ENCODE measurements at regions not wholly inside any gene's neighbourhood (a gene's known extent, or its start where the extent isn't known, plus 50 kb on each side); places are given as distances from the start of the nearest gene placed in this dataset.
"Not testable (repeated sequence)": the region's sequence is repeated elsewhere in the genome, so short reads cannot be mapped to it uniquely, and the experiment has no call there.

- DNase-seq (ENCODE audit: low read depth), result no peak
Measured at GRCh38 chr5:115435778-115436712, 108.5 kb downstream of the FEM1C start.

GRCh38 chr5:115435065-115435777, 109.4 kb downstream of the FEM1C start:
- no peak for DNase-seq (ENCODE audit: low read depth)

- peak; percentile 19 for DNase-seq (ENCODE audit: low read depth)
Measured at GRCh38 chr5:115433918-115434317, 110.7 kb downstream of the FEM1C start.

GRCh38 chr5:115432691-115433090, 111.9 kb downstream of the FEM1C start:
- peak; percentile 44 for DNase-seq (ENCODE audit: low read depth)

- DNase-seq (ENCODE audit: low read depth), result no peak
Measured at GRCh38 chr5:115431116-115431515, 113.5 kb downstream of the FEM1C start.

GRCh38 chr5:115430374-115430773, 114.2 kb downstream of the FEM1C start:
- no peak for DNase-seq (ENCODE audit: low read depth)

GRCh38 chr5:115429345-115429940, 115.1 kb downstream of the FEM1C start:
- DNase-seq (ENCODE audit: low read depth), result no peak

GRCh38 chr5:115428676-115429075, 115.9 kb downstream of the FEM1C start:
- no peak for DNase-seq (ENCODE audit: low read depth)

GRCh38 chr5:115428248-115428647, 116.3 kb downstream of the FEM1C start:
- no peak for DNase-seq (ENCODE audit: low read depth)

- no peak for DNase-seq (ENCODE audit: low read depth)
Measured at GRCh38 chr5:115424446-115424845, 120.1 kb downstream of the FEM1C start.

- no peak for DNase-seq (ENCODE audit: low read depth)
Measured at GRCh38 chr5:115424030-115424429, 120.5 kb downstream of the FEM1C start.

GRCh38 chr5:115423541-115423940, 121.0 kb downstream of the FEM1C start:
- DNase-seq (ENCODE audit: low read depth), result peak; percentile 68

- peak; percentile 33 for DNase-seq (ENCODE audit: low read depth)
Measured at GRCh38 chr5:115423051-115423450, 121.5 kb downstream of the FEM1C start.

GRCh38 chr5:115420812-115421211, 123.8 kb downstream of the FEM1C start:
- DNase-seq (ENCODE audit: low read depth), result not testable (repeated sequence)

GRCh38 chr5:115419846-115420585, 123.6 kb upstream of the CCDC112 start:
- peak; percentile 87 for DNase-seq (ENCODE audit: low read depth)

- no peak for DNase-seq (ENCODE audit: low read depth)
Measured at GRCh38 chr5:115418788-115419187, 122.3 kb upstream of the CCDC112 start.

GRCh38 chr5:115417076-115417475, 120.6 kb upstream of the CCDC112 start:
- DNase-seq (ENCODE audit: low read depth), result no peak

GRCh38 chr5:115415143-115415491, 118.7 kb upstream of the CCDC112 start:
- DNase-seq (ENCODE audit: low read depth), result peak; percentile 70

- peak; percentile 94 for DNase-seq (ENCODE audit: low read depth)
Measured at GRCh38 chr5:115414406-115415142, 118.1 kb upstream of the CCDC112 start.

GRCh38 chr5:115413651-115414050, 117.2 kb upstream of the CCDC112 start:
- no peak for DNase-seq (ENCODE audit: low read depth)

GRCh38 chr5:115409094-115409493, 112.6 kb upstream of the CCDC112 start:
- no peak for DNase-seq (ENCODE audit: low read depth)

All from RPMI7951 (cell line).